GM12892 (cell line): ENCODE measurements at regions not wholly inside any gene's neighbourhood (a gene's known extent, or its start where the extent isn't known, plus 50 kb on each side); places are given as distances from the start of the nearest gene placed in this dataset.

Experiments
- DNase-seq: peaks from one replicate; pipeline ENCODE4 v3.0.0; 2011; ENCODE audit not compliant: insufficient read length
- FAIRE-seq: peaks from 2 replicates; lab custom pipeline; 2011; peaks lifted over from hg19 to GRCh38; lab: Jason Lieb, UNC
- POLR2A ChIP-seq: IDR thresholded peaks from 2 replicates; pipeline ENCODE4 v1.6.1; 2011; ENCODE audit warnings: low read depth, low read length, control low read depth
- POLR2AphosphoS5 ChIP-seq: IDR thresholded peaks from 2 replicates; pipeline ENCODE4 v1.6.1; 2011; ENCODE audit warnings: low read depth, low read length, control low read depth
- TAF1 ChIP-seq: IDR thresholded peaks from 2 replicates; pipeline ENCODE4 v1.6.1; 2011; ENCODE audit warnings: low read depth, mild to moderate bottlenecking, control low read depth, low read length, borderline replicate concordance

DNA sequence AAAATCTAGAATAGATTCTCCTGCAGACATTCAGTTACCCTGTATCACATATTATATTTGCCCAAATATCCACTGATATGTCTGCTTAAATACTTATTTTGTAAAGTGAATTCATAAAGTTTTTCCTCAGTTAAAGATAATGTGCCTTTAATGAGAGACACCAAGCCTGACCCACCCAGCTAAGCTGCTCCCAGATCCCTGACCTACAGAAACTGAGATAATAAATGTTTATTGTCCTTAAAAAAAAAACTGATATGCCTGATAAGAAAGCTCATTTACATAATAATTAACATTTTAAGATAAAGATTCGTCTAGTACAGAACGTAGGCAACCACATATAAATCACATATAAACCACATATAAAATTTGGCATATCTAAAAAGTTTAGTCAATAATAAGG lies 161.7 kb upstream of the RAP2B start:
- FAIRE-seq (no peak), DNase-seq (no peak)
- TF ChIP-seq POLR2AphosphoS5 (no peak), POLR2A (no peak)

DNA sequence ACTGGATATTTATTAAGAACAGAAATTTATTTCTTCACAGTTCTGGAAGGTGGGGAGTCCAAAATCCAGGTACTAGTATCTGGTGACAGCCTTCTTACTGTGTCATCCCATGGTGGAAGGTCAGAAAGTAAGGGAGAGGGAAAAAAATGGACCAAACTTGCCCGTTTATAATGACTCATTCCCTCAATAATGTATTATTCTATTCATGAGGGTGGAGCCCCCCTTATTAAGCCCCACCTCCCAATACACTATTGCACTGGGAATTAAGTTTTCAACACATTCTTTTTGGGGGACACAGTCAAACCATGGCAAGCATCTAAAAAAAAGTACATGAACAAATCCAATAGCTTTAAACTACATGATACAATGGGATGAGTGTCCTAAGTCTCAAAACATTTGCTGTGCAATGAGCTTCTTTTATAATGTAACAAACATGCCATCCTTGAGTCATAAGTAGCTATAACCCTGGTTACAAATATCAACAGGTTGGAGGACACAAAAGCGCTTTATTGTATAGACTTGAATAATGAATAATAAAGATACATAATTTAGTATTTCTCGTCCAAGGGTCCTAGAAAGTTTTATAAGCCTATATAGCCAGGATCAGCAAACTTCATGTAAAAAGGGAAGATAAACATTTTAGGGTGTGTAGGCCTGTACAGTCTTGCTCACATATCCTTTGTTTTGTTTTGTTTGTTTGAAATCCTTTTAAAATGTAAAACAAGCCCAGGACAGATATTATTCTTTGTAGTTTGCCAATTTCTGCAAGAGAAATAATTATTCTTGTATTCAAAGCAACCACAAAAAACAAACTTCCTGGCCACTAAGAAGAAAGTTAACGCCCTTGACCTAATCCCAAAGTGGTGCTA lies 160.6 kb upstream of the RAP2B start:
- TF ChIP-seq POLR2AphosphoS5 = no peak
- TF ChIP-seq POLR2A = no peak
- TF ChIP-seq TAF1 = no peak
- FAIRE-seq (no peak), DNase-seq (no peak)

- TF ChIP-seq POLR2AphosphoS5 = no peak
- no peak for TF ChIP-seq TAF1
- no peak for TF ChIP-seq POLR2A
- no peak for DNase-seq
- no peak for FAIRE-seq
Observed at GRCh38 chr3:153003441-153003840, 158.6 kb upstream of the RAP2B start.

DNA sequence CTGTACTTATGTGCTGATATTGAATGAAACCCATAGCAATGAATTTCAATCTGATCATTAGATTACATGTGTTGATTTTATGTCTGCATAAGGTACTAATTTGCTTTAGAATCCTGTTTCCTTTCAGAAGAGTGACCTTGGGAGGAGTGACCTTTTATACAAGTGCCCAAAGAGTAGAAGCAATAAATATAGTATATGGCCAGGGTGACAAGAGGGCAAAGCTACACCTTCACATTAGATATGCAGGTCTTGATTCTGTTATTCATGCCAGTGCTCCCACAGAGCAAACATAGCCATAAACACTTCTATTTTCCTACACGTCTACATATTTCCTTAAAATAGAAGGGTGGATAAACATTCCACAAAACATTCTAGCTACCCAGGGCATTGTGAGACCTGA lies 158.2 kb upstream of the RAP2B start:
- FAIRE-seq = no peak

GRCh38 chr3:153008226-153008625 lies 153.8 kb upstream of the RAP2B start:
- TF ChIP-seq POLR2AphosphoS5 = no peak
- no peak for TF ChIP-seq POLR2A
- no peak for TF ChIP-seq TAF1
- DNase-seq (no peak), FAIRE-seq (no peak)

More for the DNA sequence above, 158.2 kb upstream of the RAP2B start:
- DNase-seq = no peak
- no peak for TF ChIP-seq POLR2AphosphoS5
- TF ChIP-seq POLR2A = no peak
- TF ChIP-seq TAF1 = no peak

DNA sequence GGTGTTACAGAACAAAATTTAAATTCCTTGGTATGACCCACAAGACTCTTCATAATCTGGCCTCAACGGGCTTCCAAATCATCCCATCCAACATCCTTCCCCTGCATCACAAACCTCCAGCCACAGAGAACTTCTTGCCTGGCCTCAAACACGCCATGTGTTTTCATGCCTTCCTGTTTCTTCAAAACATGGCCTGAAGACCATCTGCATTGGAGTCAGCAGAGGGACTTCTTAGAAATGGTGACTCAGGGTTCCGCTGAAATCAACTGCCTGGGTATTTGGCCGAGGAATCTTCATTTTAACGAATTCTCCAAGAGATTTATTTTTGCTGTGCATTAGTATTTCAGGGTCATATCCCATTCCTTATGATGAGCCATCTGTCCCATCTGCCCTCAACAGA lies 138.1 kb upstream of the RAP2B start:
- TF ChIP-seq POLR2AphosphoS5 (no peak), POLR2A (no peak), TAF1 (no peak)
- DNase-seq = no peak
- FAIRE-seq = no peak

GRCh38 chr3:153026026-153026425 lies 136.0 kb upstream of the RAP2B start:
- FAIRE-seq = no peak
- no peak for DNase-seq
- no peak for TF ChIP-seq POLR2A
- TF ChIP-seq TAF1 = no peak
- TF ChIP-seq POLR2AphosphoS5 = no peak

DNA sequence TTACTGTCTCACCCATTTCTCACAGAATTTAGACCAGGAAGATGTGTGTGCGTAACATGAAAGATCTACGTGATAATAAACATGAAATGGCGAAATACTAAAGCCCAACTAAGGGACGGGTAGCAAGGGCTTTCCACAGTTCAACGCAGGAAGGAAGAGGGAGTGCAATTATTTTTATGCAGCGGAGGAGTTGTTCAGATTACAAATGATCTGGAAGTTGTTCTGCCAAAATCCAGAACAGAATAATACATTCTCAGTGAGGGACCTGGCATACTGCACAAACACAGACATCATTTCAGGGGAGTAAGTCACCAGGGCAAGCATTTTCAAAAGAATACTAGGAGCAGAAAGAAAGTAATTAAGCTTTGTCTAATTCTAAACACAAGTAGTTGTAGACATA lies 133.6 kb upstream of the RAP2B start:
- DNase-seq (no peak), FAIRE-seq (peak; percentile 72)

GRCh38 chr3:153029350-153029749 lies 132.7 kb upstream of the RAP2B start:
- TF ChIP-seq TAF1 (no peak), POLR2A (no peak), POLR2AphosphoS5 (no peak)
- no peak for FAIRE-seq
- no peak for DNase-seq

More for the DNA sequence above, 133.6 kb upstream of the RAP2B start:
- TF ChIP-seq POLR2A = no peak
- no peak for TF ChIP-seq TAF1
- TF ChIP-seq POLR2AphosphoS5 = no peak

- no peak for DNase-seq
- no peak for FAIRE-seq
- TF ChIP-seq TAF1 = no peak
- TF ChIP-seq POLR2AphosphoS5 = no peak
- no peak for TF ChIP-seq POLR2A
Observed at GRCh38 chr3:153032891-153033290, 129.1 kb upstream of the RAP2B start.

GRCh38 chr3:153036846-153037245 lies 125.2 kb upstream of the RAP2B start:
- no peak for FAIRE-seq
- DNase-seq = no peak
- TF ChIP-seq POLR2A (no peak), TAF1 (no peak), POLR2AphosphoS5 (no peak)

DNA sequence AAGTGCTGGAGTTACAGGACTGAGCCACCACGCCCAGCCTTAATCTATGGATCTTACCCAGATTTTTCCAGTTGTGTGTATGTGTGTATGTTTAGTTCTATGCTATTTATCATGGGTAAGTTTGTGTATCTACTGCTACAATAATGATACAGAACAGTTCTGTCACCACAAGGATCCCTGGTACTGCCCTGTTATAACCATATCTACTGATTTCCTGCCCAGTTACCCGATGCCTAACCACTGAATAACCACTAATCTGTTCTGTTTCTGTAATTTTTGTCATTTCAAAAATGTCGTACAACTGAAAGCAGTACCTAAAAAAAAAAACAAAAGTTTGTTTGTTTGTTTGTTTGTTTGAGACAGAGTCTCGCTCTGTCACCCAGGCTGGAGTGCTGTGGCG lies 123.7 kb upstream of the RAP2B start:
- no peak for DNase-seq
- TF ChIP-seq TAF1 (no peak), POLR2A (no peak), POLR2AphosphoS5 (no peak)
- no peak for FAIRE-seq
